ENCODE measurements at regions not wholly inside any gene's neighbourhood (a gene's known extent, or its start where the extent isn't known, plus 50 kb on each side); places are given as distances from the start of the nearest gene placed in this dataset.

GRCh38 chr21:16573578-16573977 lies 843.8 kb downstream of the USP25 start:
- Histone ChIP-seq H4K12ac (ENCODE audit: low read depth, low read length) (no peak overlapping the region), H3K79me1 (ENCODE audit: low read length) (no peaks in the 10 kb centered on the region), H2BK5ac (ENCODE audit: low read depth, low read length, poor library complexity) (no peak overlapping the region), H3K23ac (ENCODE audit: low read length) (no peak overlapping the region), H2AK5ac (ENCODE audit: low read length) (no peak overlapping the region), H3K18ac (ENCODE audit: low read length) (no peak overlapping the region), H3K9me3 (ENCODE audit: insufficient read depth, low read depth, low read length) (no peaks in the 10 kb centered on the region), H2BK12ac (ENCODE audit: low read length) (no peak overlapping the region), H4K8ac (ENCODE audit: low read depth, low read length) (no peak overlapping the region), H3K36me3 (ENCODE audit: control insufficient read depth in 1 of 2, insufficient read depth in 2 of 2, low read length in 2 of 2) (no peaks in the 10 kb centered on the region), H3K9ac (ENCODE audit: low read length) (no peak overlapping the region), H3K79me2 (ENCODE audit: control insufficient read depth, insufficient read depth, low read length, poor library complexity) (no peaks in the 10 kb centered on the region), H3K4me3 (ENCODE audit: low read depth, low read length) (no peak overlapping the region), H3K14ac (ENCODE audit: low read length) (no peak overlapping the region), H2AFZ (ENCODE audit: insufficient read depth, low read length, poor library complexity) (no peak overlapping the region), H2BK120ac (ENCODE audit: insufficient read depth, low read length, poor library complexity) (no peak overlapping the region), H3K4me2 (ENCODE audit: low read length) (no peak overlapping the region), H4K91ac (ENCODE audit: low read depth, low read length) (no peak overlapping the region), H3K27ac (ENCODE audit: low read depth, low read length) (peak overlapping the region; percentile 41), H3K27me3 (ENCODE audit: insufficient read depth, low read length) (no peaks in the 10 kb centered on the region), H3K4ac (ENCODE audit: low read depth, low read length) (no peak overlapping the region), H3K4me1 (ENCODE audit: control insufficient read depth in 1 of 2, insufficient read depth in 2 of 2, low read length in 2 of 2) (no peaks in the 10 kb centered on the region)
- peak in 1 of 2 donors; percentile 3 for DNase-seq
- no CpG with 5 or more reads among the region's 1 CpG for WGBS (ENCODE audit: extremely low coverage, insufficient coverage, insufficient read length)

GRCh38 chr21:16577975-16578374 lies 848.2 kb downstream of the USP25 start:
- H2BK5ac ChIP-seq (ENCODE audit: low read depth, low read length, poor library complexity) = no peak overlapping the region
- DNase-seq = no peak
- H3K9me3 ChIP-seq (ENCODE audit: insufficient read depth, low read depth, low read length) = no peaks in the 10 kb centered on the region

GRCh38 chr21:16578912-16579311 lies 849.1 kb downstream of the USP25 start:
- no peak overlapping the region for H3K9ac ChIP-seq (ENCODE audit: low read length)
- no peak overlapping the region for H2AK5ac ChIP-seq (ENCODE audit: low read length)
- no peak overlapping the region for H3K23ac ChIP-seq (ENCODE audit: low read length)
- H4K91ac ChIP-seq (ENCODE audit: low read depth, low read length) = no peak overlapping the region
- H3K36me3 ChIP-seq (ENCODE audit: control insufficient read depth in 1 of 2, insufficient read depth in 2 of 2, low read length in 2 of 2) = no peaks in the 10 kb centered on the region
- H3K18ac ChIP-seq (ENCODE audit: low read length) = no peak overlapping the region
- H3K79me2 ChIP-seq (ENCODE audit: control insufficient read depth, insufficient read depth, low read length, poor library complexity) = no peaks in the 10 kb centered on the region
- no peak overlapping the region for H3K27ac ChIP-seq (ENCODE audit: low read depth, low read length)
- no peak overlapping the region for H2BK5ac ChIP-seq (ENCODE audit: low read depth, low read length, poor library complexity)
- DNase-seq = no peak
- H4K12ac ChIP-seq (ENCODE audit: low read depth, low read length) = no peak overlapping the region
- no peak overlapping the region for H4K8ac ChIP-seq (ENCODE audit: low read depth, low read length)
- H3K4me1 ChIP-seq (ENCODE audit: control insufficient read depth in 1 of 2, insufficient read depth in 2 of 2, low read length in 2 of 2) = no peaks in the 10 kb centered on the region
- H3K4me2 ChIP-seq (ENCODE audit: low read length) = no peak overlapping the region
- no peak overlapping the region for H2AFZ ChIP-seq (ENCODE audit: insufficient read depth, low read length, poor library complexity)
- no peaks in the 10 kb centered on the region for H3K27me3 ChIP-seq (ENCODE audit: insufficient read depth, low read length)
- WGBS (ENCODE audit: extremely low coverage, insufficient coverage, insufficient read length) = no CpG with 5 or more reads among the region's 3 CpGs
- no peaks in the 10 kb centered on the region for H3K9me3 ChIP-seq (ENCODE audit: insufficient read depth, low read depth, low read length)
- H2BK120ac ChIP-seq (ENCODE audit: insufficient read depth, low read length, poor library complexity) = no peak overlapping the region
- H3K79me1 ChIP-seq (ENCODE audit: low read length) = no peaks in the 10 kb centered on the region
- no peak overlapping the region for H3K4me3 ChIP-seq (ENCODE audit: low read depth, low read length)
- no peak overlapping the region for H3K14ac ChIP-seq (ENCODE audit: low read length)
- no peak overlapping the region for H3K4ac ChIP-seq (ENCODE audit: low read depth, low read length)
- H2BK12ac ChIP-seq (ENCODE audit: low read length) = no peak overlapping the region

More at GRCh38 chr21:16577975-16578374, 848.2 kb downstream of the USP25 start:
- no peak overlapping the region for H3K23ac ChIP-seq (ENCODE audit: low read length)
- H4K12ac ChIP-seq (ENCODE audit: low read depth, low read length) = no peak overlapping the region
- no peak overlapping the region for H3K27ac ChIP-seq (ENCODE audit: low read depth, low read length)
- no peak overlapping the region for H3K4me2 ChIP-seq (ENCODE audit: low read length)
- no peak overlapping the region for H2BK12ac ChIP-seq (ENCODE audit: low read length)
- no CpG with 5 or more reads among the region's 1 CpG for WGBS (ENCODE audit: extremely low coverage, insufficient coverage, insufficient read length)
- no peak overlapping the region for H3K14ac ChIP-seq (ENCODE audit: low read length)
- no peak overlapping the region for H4K91ac ChIP-seq (ENCODE audit: low read depth, low read length)
- no peak overlapping the region for H3K4ac ChIP-seq (ENCODE audit: low read depth, low read length)
- no peaks in the 10 kb centered on the region for H3K79me1 ChIP-seq (ENCODE audit: low read length)
- H2AFZ ChIP-seq (ENCODE audit: insufficient read depth, low read length, poor library complexity) = no peak overlapping the region
- no peak overlapping the region for H3K18ac ChIP-seq (ENCODE audit: low read length)
- no peak overlapping the region for H4K8ac ChIP-seq (ENCODE audit: low read depth, low read length)
- H3K9ac ChIP-seq (ENCODE audit: low read length) = no peak overlapping the region
- H3K36me3 ChIP-seq (ENCODE audit: control insufficient read depth in 1 of 2, insufficient read depth in 2 of 2, low read length in 2 of 2) = no peaks in the 10 kb centered on the region
- no peaks in the 10 kb centered on the region for H3K4me1 ChIP-seq (ENCODE audit: control insufficient read depth in 1 of 2, insufficient read depth in 2 of 2, low read length in 2 of 2)
- no peaks in the 10 kb centered on the region for H3K79me2 ChIP-seq (ENCODE audit: control insufficient read depth, insufficient read depth, low read length, poor library complexity)
- H3K4me3 ChIP-seq (ENCODE audit: low read depth, low read length) = no peak overlapping the region
- H2BK120ac ChIP-seq (ENCODE audit: insufficient read depth, low read length, poor library complexity) = no peak overlapping the region
- H3K27me3 ChIP-seq (ENCODE audit: insufficient read depth, low read length) = no peaks in the 10 kb centered on the region
- no peak overlapping the region for H2AK5ac ChIP-seq (ENCODE audit: low read length)

- Histone ChIP-seq H4K8ac (ENCODE audit: low read depth, low read length) (no peak overlapping the region), H2BK12ac (ENCODE audit: low read length) (no peak overlapping the region), H3K14ac (ENCODE audit: low read length) (no peak overlapping the region), H3K36me3 (ENCODE audit: control insufficient read depth in 1 of 2, insufficient read depth in 2 of 2, low read length in 2 of 2) (no peaks in the 10 kb centered on the region), H4K12ac (ENCODE audit: low read depth, low read length) (no peak overlapping the region), H3K4ac (ENCODE audit: low read depth, low read length) (no peak overlapping the region), H3K27me3 (ENCODE audit: insufficient read depth, low read length) (no peaks in the 10 kb centered on the region), H3K9me3 (ENCODE audit: insufficient read depth, low read depth, low read length) (no peaks in the 10 kb centered on the region), H3K4me1 (ENCODE audit: control insufficient read depth in 1 of 2, insufficient read depth in 2 of 2, low read length in 2 of 2) (no peaks in the 10 kb centered on the region), H2BK120ac (ENCODE audit: insufficient read depth, low read length, poor library complexity) (no peak overlapping the region), H3K9ac (ENCODE audit: low read length) (no peak overlapping the region), H4K91ac (ENCODE audit: low read depth, low read length) (no peak overlapping the region), H2AFZ (ENCODE audit: insufficient read depth, low read length, poor library complexity) (no peak overlapping the region), H3K4me3 (ENCODE audit: low read depth, low read length) (no peak overlapping the region), H3K23ac (ENCODE audit: low read length) (no peak overlapping the region), H3K18ac (ENCODE audit: low read length) (no peak overlapping the region), H3K79me2 (ENCODE audit: control insufficient read depth, insufficient read depth, low read length, poor library complexity) (no peaks in the 10 kb centered on the region), H3K27ac (ENCODE audit: low read depth, low read length) (no peak overlapping the region), H2BK5ac (ENCODE audit: low read depth, low read length, poor library complexity) (no peak overlapping the region), H2AK5ac (ENCODE audit: low read length) (no peak overlapping the region), H3K79me1 (ENCODE audit: low read length) (no peaks in the 10 kb centered on the region), H3K4me2 (ENCODE audit: low read length) (no peak overlapping the region)
- no peak for DNase-seq
- WGBS (ENCODE audit: extremely low coverage, insufficient coverage, insufficient read length) = no CpG with 5 or more reads among the region's 3 CpGs
Measured at GRCh38 chr21:16579538-16579937, 849.8 kb downstream of the USP25 start.
